HEK293 (cell line): ENCODE measurements at regions not wholly inside any gene's neighbourhood (a gene's known extent, or its start where the extent isn't known, plus 50 kb on each side); places are given as distances from the start of the nearest gene placed in this dataset.

Experiments
- CTCF ChIA-PET: fragments of 350-600 bp; formaldehyde crosslinking; extraction: SDS; loops from one replicate; lab custom pipeline; 2021; ENCODE audit warnings: antibody characterized with exemption; lab: Yijun Ruan, JAX
- POLR2A ChIA-PET: fragments of 300-600 bp; formaldehyde crosslinking; extraction: SDS; loops from one replicate; lab custom pipeline; 2020; ENCODE audit warnings: antibody characterized with exemption, inconsistent platforms; lab: Yijun Ruan, JAX
- H3K27ac ChIP-seq: fragments of 200-500 bp; sonication (Bioruptor generic); 2 replicates; pipeline ENCODE4 v1.5.1; 2014; ENCODE audit warnings: low read depth, low read length, control low read depth, inconsistent platforms; ENCODE audit errors: extremely low read depth
- H3K36me3 ChIP-seq, 2 experiments: fragments of 200-500 bp in 1 of 2; sonication (Bioruptor generic) in 1 of 2; 1 replicate in 1 of 2; 2 replicates in 1 of 2; pipeline ENCODE4 v1.5.1; 2014 to 2017; ENCODE audit warnings: inconsistent platforms in 2 of 2, low read length in 2 of 2; ENCODE audit not compliant: control insufficient read depth in 2 of 2, insufficient read depth in 1 of 2
- H3K4me1 ChIP-seq: fragments of 200-500 bp; sonication (Bioruptor generic); 2 replicates; pipeline ENCODE4 v1.5.1; 2014; ENCODE audit warnings: mild to moderate bottlenecking, low read length, inconsistent platforms; ENCODE audit not compliant: control insufficient read depth, insufficient read depth
- H3K4me3 ChIP-seq: 2 replicates; pipeline ENCODE4 v1.5.1; 2011; ENCODE audit warnings: low read depth, mild to moderate bottlenecking, control low read depth, low read length, moderate library complexity
- H3K9me3 ChIP-seq: fragments of 200-500 bp; sonication (Bioruptor generic); 2 replicates; pipeline ENCODE4 v1.5.1; 2014; ENCODE audit warnings: low read depth, low read length, inconsistent platforms; ENCODE audit not compliant: control insufficient read depth, insufficient read depth
- GLI2 ChIP-seq: fragments of 450-650 bp; formaldehyde crosslinking; IDR thresholded peaks from 2 replicates; pipeline ENCODE4; 2017; ENCODE audit warnings: missing biosample characterization, missing genetic modification characterization, low read depth, borderline replicate concordance
- RBAK ChIP-seq: fragments of 450-650 bp; formaldehyde crosslinking; IDR thresholded peaks from 2 replicates; pipeline ENCODE4 v1.5.1; 2016; ENCODE audit warnings: missing biosample characterization, missing genetic modification characterization
- REPIN1 ChIP-seq: fragments of 450-650 bp; formaldehyde crosslinking; IDR thresholded peaks from 2 replicates; pipeline ENCODE4 v1.5.1; 2017; ENCODE audit warnings: missing biosample characterization, missing genetic modification characterization, low read depth
- SP7 ChIP-seq: fragments of 450-650 bp; formaldehyde crosslinking; IDR thresholded peaks from 2 replicates; pipeline ENCODE4 v1.5.1; 2016; ENCODE audit warnings: missing biosample characterization, missing genetic modification characterization
- ZBTB1 ChIP-seq: fragments of 450-650 bp; formaldehyde crosslinking; IDR thresholded peaks from 2 replicates; pipeline ENCODE4 v1.5.1; 2016; ENCODE audit warnings: missing biosample characterization, missing genetic modification characterization
- ZBTB17 ChIP-seq: fragments of 450-650 bp; formaldehyde crosslinking; IDR thresholded peaks from 2 replicates; pipeline ENCODE4 v1.5.1; 2016; ENCODE audit warnings: missing biosample characterization, missing genetic modification characterization
- ZFP37 ChIP-seq: fragments of 450-650 bp; formaldehyde crosslinking; IDR thresholded peaks from 2 replicates; pipeline ENCODE4 v1.5.1; 2016; ENCODE audit warnings: missing biosample characterization, missing genetic modification characterization
- ZFP41 ChIP-seq: fragments of 450-650 bp; formaldehyde crosslinking; IDR thresholded peaks from 2 replicates; pipeline ENCODE4 v1.5.1; 2016; ENCODE audit warnings: missing biosample characterization, missing genetic modification characterization, borderline replicate concordance
- ZNF157 ChIP-seq: fragments of 450-650 bp; formaldehyde crosslinking; IDR thresholded peaks from 2 replicates; pipeline ENCODE4 v1.5.1; 2016; ENCODE audit warnings: missing biosample characterization, missing genetic modification characterization
- ZNF223 ChIP-seq: fragments of 450-650 bp; formaldehyde crosslinking; IDR thresholded peaks from 2 replicates; pipeline ENCODE4 v1.5.1; 2016; ENCODE audit warnings: missing biosample characterization, missing genetic modification characterization
- ZNF335 ChIP-seq: fragments of 450-650 bp; formaldehyde crosslinking; conservative IDR thresholded peaks from 2 replicates; pipeline ENCODE4 v1.5.1; 2016; ENCODE audit warnings: missing biosample characterization, missing genetic modification characterization
- ZNF623 ChIP-seq: fragments of 450-650 bp; formaldehyde crosslinking; IDR thresholded peaks from 2 replicates; pipeline ENCODE4 v1.5.1; 2016; ENCODE audit warnings: missing biosample characterization, missing genetic modification characterization
- ZNF658 ChIP-seq: fragments of 450-650 bp; formaldehyde crosslinking; IDR thresholded peaks from 2 replicates; pipeline ENCODE4; 2016; ENCODE audit warnings: missing biosample characterization, missing genetic modification characterization
- ZNF660 ChIP-seq: fragments of 450-650 bp; IDR thresholded peaks from 2 replicates; pipeline ENCODE4 v1.5.1; 2018; ENCODE audit warnings: missing biosample characterization, mild to moderate bottlenecking, missing genetic modification characterization
- TF ChIP-seq, protein P1 (sequence below): fragments of 450-650 bp; formaldehyde crosslinking; IDR thresholded peaks from 2 replicates; pipeline ENCODE4 v1.5.1; 2016; ENCODE audit warnings: missing biosample characterization, missing genetic modification characterization
- TF ChIP-seq, protein P2 (sequence below): fragments of 450-650 bp; formaldehyde crosslinking; IDR thresholded peaks from 2 replicates; pipeline ENCODE4 v1.5.1; 2016; ENCODE audit warnings: missing biosample characterization, missing genetic modification characterization
- TF ChIP-seq, protein P3 (sequence below): fragments of 450-650 bp; formaldehyde crosslinking; IDR thresholded peaks from 2 replicates; pipeline ENCODE4; 2016; ENCODE audit warnings: missing biosample characterization, missing genetic modification characterization

DNA sequence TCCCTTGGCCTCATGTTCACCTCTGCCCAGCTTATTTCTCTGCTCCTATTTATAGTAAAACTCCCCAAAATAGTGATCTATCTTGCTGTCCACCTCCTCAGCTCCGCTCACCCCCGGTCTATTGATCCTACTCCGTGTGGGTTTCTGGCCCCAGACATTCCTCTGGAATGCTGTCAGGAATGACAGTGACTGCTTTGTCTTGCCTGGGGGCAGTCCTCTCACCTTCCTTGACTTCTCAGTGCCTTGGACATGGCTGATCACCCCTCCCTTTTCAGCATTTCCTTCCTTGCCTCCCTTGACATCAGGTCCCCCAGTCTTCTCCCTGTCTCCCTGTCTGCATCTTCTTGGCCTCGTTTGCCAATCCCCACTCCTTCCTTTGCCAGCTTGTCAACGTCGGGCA is 108.1 kb upstream of the BACE2 start:
- CTCF ChIA-PET: interaction anchor here (1.2 to 1.4 kb wide), 2 partner anchors 9 to 10 kb away, joined by 3 to 5 read pairs; no protein-coding TSS in a partner anchor
- Histone ChIP-seq H3K36me3 (no peaks in the 10 kb centered on the region), H3K4me1 (no peaks in the 10 kb centered on the region)
- TF ChIP-seq ZFP37 (tag by site-specific recombination) (no peak), SP7 (no peak), ZFP41 (no peak)
- TF ChIP-seq, protein P1, sequence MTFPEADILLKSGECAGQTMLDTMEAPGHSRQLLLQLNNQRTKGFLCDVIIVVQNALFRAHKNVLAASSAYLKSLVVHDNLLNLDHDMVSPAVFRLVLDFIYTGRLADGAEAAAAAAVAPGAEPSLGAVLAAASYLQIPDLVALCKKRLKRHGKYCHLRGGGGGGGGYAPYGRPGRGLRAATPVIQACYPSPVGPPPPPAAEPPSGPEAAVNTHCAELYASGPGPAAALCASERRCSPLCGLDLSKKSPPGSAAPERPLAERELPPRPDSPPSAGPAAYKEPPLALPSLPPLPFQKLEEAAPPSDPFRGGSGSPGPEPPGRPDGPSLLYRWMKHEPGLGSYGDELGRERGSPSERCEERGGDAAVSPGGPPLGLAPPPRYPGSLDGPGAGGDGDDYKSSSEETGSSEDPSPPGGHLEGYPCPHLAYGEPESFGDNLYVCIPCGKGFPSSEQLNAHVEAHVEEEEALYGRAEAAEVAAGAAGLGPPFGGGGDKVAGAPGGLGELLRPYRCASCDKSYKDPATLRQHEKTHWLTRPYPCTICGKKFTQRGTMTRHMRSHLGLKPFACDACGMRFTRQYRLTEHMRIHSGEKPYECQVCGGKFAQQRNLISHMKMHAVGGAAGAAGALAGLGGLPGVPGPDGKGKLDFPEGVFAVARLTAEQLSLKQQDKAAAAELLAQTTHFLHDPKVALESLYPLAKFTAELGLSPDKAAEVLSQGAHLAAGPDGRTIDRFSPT (tag by site-specific recombination): no peak
- TF ChIP-seq, protein P2, sequence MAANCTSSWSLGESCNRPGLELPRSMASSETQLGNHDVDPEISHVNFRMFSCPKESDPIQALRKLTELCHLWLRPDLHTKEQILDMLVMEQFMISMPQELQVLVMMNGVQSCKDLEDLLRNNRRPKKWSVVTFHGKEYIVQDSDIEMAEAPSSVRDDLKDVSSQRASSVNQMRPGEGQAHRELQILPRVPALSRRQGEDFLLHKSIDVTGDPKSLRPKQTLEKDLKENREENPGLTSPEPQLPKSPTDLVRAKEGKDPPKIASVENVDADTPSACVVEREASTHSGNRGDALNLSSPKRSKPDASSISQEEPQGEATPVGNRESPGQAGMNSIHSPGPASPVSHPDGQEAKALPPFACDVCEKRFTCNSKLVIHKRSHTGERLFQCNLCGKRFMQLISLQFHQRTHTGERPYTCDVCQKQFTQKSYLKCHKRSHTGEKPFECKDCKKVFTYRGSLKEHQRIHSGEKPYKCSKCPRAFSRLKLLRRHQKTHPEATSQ (tag by site-specific recombination): no peak
- TF ChIP-seq, all 188 proteins: peak for 0
- no peak overlapping the region for H3K4me3 ChIP-seq
- no peaks in the 10 kb centered on the region for H3K9me3 ChIP-seq
- H3K27ac ChIP-seq: no peak overlapping the region
- POLR2A ChIA-PET: no interaction called here

DNA sequence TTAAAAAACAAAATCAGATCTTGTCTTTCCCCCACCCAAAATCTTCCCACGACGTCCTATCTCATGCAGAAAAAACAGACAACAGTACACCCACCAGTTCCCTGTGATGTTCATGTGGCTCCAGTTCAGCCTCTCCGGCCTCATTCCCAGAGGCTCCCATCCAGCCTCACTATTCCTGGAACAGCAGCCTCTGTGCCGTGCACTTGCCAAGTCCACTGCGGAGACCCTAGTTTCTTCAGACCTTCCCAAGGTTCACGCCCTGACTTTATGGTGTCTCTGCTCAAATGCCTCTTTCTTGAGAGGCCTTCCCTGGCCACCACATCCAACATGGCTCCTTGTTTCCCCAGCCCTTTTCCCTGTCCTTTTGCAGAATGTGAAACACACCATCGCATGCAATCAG is 106.3 kb upstream of the BACE2 start:
- Histone ChIP-seq H3K36me3 (no peaks in the 10 kb centered on the region), H3K4me3 (no peak overlapping the region), H3K27ac (no peak overlapping the region), H3K9me3 (no peaks in the 10 kb centered on the region), H3K4me1 (no peaks in the 10 kb centered on the region)
- TF ChIP-seq GLI2 (tag by site-specific recombination) (no peak), ZNF335 (tag by site-specific recombination) (no peak), ZNF157 (tag by site-specific recombination) (no peak), ZNF623 (no peak), ZNF660 (tag by site-specific recombination) (no peak), ZBTB17 (tag by site-specific recombination) (no peak), ZNF658 (no peak)
- TF ChIP-seq, protein P3, sequence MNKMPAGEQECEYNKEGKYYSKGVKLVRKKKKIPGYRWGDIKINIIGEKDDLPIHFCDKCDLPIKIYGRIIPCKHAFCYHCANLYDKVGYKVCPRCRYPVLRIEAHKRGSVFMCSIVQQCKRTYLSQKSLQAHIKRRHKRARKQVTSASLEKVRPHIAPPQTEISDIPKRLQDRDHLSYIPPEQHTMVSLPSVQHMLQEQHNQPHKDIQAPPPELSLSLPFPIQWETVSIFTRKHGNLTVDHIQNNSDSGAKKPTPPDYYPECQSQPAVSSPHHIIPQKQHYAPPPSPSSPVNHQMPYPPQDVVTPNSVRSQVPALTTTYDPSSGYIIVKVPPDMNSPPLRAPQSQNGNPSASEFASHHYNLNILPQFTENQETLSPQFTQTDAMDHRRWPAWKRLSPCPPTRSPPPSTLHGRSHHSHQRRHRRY: no peak
- ChIA-PET POLR2A (no interaction called here), CTCF (no interaction called here)

DNA sequence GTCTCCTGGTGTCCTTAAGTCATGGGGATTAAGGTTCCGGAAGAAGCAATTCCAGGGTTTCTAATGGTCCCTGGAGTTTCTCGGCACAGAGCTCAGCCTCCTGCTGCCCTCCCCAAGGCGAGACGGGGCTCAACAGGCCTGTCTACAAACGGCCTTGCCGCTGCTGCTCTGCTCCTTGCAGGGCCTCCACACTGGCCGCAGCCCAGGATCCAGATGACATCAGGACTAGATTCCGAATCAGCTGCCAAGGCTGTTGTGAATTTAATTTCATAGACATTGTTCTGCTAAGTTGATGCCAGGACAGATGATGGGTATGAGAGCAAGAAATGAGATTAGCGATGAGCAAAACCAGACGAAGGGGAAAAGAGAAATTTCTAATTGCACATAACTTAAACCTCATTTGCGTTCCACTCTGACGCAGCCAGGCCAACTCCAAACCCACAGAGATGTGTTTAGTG is 103.6 kb upstream of the BACE2 start:
- ChIA-PET POLR2A (no interaction called here), CTCF (interaction anchor here (0.8 to 2.3 kb wide), 2 partner anchors 598 to 921 kb away, joined by 4 to 7 read pairs; no protein-coding TSS in a partner anchor)
- no peak overlapping the region for H3K27ac ChIP-seq
- TF ChIP-seq RBAK (tag by site-specific recombination): no peak
- TF ChIP-seq ZNF223 (tag by site-specific recombination): no peak
- no peak for TF ChIP-seq ZFP41
- no peak for TF ChIP-seq ZBTB1 (tag by site-specific recombination)
- no peak for TF ChIP-seq REPIN1 (tag by site-specific recombination)
- no peaks in the 10 kb centered on the region for H3K4me1 ChIP-seq
- H3K9me3 ChIP-seq: no peaks in the 10 kb centered on the region
- no peak overlapping the region for H3K4me3 ChIP-seq
- H3K36me3 ChIP-seq: no peaks in the 10 kb centered on the region
